EH (cell line): ENCODE measurements at regions not wholly inside any gene's neighbourhood (a gene's known extent, or its start where the extent isn't known, plus 50 kb on each side); places are given as distances from the start of the nearest gene placed in this dataset.

Source experiments
- DNase-seq: peaks from one replicate; pipeline ENCODE4 v3.0.0-alpha.2; 2015; ENCODE audit warnings: low read depth

- no peak for DNase-seq
These were observed 380.6 kb upstream of the MAP3K7 start for GRCh38 chr6:90967471-90967870.

DNA sequence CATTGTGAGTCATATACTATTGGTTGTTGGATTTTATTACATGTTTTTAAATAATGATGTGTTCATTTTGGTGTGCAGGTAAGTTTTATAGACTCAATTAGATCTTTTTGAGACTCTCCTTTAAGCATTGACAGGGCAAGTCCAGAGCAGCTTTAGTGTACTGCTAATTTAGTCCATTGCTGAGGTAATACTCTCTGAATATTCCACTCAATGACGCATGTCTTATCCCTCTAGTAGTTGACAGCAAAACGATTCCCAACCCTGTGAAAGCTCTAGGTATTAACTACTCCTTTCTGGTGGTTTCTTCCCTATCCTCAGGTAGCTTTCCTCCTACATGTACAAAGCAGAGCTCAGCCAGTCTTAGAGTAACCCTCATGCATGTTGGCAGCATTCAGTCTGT is 373.5 kb upstream of the MAP3K7 start:
- no peak for DNase-seq

DNA sequence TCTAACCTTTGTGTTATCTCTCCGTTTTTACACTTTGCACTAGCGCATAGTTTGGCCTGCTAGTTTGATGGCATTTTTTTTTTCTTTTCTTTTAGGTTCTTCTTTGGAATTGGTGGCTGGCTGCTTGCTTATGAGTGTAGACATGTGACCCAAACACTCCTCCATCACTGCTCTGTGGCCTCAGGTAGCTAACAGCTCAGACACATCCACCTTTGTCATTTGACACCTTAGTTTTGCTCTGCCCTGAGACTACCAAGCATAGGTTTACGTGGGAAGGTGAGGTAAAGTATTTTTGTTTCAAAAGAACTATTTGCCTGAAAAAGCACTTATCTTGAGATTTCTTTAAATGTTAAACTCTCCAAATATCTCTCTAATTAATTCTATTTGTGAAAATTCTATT is 368.4 kb upstream of the MAP3K7 start:
- no peak for DNase-seq

DNA sequence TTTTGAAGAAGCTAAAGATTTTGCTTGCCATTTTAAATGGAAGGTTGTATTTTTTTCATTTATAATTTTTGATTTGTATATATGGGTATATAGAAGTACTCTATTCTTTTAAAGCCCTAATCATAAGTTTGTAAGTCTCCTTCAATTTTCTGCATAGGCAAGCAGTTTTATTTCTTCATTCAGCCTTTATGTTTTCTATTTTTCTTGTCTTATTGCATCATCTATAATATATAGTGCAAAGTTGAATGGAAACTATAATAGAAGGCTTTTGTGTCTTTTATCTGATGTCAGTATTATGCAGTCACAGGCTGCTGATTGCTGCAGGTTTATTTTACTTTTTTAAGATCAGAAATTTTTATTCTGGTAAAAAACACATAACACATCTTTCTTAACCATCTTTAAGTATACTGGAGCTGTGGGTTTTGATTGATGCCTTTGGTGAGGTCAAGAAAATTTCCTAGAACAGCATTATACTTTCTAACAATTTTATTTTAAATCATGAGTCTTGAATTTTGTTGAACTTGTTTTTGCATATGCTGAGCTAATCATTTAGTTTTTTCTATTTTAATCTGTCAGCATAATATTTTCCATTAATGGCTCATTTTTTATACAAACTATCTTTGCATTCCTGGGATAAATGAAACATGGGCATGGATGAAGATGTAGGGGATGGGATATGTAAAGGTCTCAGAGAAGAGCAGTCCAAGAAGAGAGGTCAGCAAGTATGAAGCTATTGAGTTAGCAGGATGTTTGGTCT is 366.7 kb upstream of the MAP3K7 start:
- no peak for DNase-seq

DNA sequence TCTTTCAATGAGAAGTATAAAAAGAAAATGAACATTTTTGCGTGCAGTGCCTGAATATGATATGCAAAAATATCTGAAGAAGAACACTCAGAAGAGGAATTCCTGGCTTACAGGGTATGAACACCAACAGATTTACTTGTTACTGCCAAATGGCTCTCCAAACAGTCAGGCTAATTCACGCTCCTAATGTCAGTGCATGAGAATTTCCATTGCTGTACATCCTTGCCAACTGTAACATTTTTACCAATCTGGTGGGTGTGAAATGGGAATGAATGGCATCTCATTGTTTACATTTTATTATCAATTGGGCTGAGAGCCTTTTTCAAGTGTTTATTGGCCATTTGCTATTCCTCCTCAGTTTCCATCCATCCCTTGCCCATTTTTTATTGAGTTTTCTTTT is 365.3 kb upstream of the MAP3K7 start:
- DNase-seq, result no peak

DNA sequence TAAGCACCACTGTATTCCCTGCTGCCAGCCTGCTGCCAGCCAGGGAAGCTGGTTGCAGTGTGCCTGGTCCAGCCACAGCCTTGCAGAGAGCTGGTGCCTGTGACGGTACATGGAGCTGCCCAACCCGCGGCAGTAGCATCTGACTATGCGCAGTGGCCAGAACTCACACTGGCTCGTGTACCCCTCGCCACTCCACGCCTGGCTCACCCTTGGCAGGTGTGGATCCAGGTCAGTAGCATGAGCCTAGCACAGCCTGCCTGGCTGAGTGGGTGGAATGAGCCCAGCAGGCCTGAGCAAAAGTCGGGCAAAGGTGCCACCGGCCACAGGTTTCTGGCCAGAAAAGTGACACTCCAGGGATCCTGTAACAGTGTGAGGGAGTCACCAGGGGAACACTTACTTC is 361.7 kb upstream of the MAP3K7 start:
- DNase-seq, result no peak

DNA sequence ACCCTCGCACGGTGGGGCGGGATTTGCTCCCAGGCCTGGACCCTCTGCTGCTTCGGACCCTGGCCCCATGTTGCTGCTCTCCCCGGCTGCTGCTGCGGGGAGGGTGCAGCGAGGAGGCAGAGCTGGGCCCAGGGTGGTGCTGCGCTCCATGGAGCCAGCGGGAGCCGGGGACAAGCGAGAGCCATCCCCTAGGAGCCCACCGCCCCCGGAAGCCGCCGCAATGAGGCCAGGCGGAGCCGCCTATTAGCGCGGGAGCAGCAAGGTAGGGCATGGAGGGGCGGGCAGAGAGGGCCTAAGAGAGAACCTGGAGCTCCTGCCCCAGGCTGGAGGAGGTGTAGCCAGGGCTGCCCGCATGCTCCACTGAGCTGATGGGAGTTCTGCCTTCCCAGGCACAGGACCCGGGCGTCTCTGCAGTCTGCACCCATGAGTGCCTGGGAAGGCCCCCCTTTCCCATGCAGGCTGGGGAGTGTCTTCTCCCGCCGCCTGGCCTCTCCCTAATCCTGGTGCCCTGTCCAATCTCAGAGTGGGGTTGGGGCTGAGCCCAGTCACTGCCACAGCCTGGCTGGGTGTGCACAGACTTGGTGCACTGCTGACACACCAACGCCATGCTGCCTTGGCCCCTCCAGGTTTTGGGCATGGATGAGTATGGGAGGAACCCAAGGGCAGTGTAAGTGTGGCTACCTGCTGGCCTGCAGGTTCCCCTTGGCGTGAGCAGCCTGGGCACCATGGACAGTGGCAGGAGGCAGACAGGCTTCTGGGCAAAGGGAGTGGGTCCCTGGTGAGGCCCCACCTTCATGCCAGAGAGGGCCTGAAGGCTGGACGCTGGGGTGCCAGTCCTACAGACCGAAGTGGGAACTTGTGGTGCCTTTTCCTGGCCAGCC is 360.6 kb upstream of the MAP3K7 start:
- no peak for DNase-seq

DNA sequence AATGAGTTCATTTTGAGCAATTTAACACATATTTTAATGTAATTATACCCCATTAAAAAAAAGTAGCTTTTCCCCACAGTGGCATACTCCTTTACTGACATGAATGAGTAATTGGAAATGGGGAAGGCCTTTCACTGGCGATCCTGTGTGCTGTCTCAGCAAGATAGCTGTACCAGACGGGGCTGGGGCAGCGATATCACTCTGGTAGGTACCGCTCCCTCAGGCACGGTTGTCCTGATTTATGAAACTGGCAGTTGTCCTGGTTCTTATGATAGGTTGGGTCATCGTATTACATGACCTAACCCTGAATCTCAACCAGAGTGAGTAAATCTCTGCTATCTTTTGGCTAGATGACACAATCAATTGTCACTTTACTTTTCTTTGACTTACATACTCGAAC is 355.0 kb upstream of the MAP3K7 start:
- no peak for DNase-seq

DNA sequence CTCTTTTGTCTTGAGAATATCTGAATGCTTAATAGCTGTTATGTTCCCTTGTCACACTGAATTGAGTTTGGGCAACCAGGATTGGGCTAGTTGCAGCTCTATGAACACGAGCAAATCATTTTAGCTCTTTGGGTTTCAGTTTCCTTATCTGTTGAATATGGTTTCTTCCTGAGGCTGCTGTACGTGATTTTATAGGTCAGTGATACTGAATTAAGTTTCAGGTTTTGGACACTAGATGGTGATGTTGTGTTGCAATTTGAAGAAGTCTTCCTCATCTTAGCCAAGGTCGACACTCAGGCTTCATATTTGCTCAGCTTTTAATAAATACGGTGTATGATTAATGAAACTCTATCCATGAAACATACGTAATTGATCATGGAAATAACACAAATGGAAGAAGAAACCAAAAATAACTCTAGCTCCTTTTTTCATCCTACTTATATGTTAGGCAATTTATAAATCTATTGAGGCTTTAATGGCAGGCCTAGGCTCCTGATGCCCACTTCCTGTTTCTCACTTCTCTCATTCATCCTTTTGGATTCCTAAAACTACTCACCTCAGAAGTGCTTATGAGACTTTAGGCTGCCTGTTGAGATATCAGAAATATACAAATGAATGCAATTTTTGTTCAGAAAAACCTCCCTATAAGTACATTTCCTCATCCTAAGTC is 354.1 kb upstream of the MAP3K7 start:
- peak; percentile 14 for DNase-seq

DNA sequence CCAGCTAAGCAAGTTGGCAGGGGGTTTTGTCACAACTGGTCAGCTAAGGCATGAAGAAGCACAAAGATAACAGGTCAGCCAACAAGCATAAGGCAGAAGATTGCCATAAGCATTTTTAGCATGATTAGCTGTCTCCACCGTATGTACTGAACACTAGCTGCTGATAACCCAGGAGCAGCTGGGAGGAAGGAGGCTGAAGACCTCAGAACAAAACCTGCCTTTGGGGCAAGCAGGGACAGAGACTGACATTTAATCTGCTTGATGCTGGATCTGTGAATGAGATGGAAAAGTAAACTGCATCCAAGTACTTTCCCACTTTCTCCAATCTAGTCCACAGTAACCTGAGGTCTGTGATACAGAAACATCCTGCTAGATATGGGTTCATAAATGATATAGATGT is 353.0 kb upstream of the MAP3K7 start:
- DNase-seq, result no peak

- peak; percentile 15 for DNase-seq
These were observed 351.2 kb upstream of the MAP3K7 start for GRCh38 chr6:90938122-90938521.

DNA sequence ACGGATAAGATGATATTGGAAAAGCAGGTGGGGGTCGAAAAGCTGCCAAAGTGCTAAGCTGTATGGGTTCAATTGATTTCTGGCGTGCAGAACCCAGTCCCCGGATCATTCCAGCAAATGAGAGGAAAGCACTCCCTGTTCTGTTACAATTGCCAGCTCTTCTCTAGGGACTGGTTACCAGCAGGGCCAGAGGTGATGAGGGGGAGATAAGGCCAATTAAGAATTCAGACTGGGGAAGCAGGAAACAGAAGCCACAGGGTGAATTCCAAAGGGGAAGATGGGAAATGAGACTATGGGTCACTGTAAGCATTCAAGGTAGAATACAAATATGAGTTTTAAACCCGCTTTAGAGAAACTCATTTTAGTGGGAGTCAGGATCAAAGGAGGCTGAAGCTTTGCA is 349.4 kb upstream of the MAP3K7 start:
- no peak for DNase-seq

DNA sequence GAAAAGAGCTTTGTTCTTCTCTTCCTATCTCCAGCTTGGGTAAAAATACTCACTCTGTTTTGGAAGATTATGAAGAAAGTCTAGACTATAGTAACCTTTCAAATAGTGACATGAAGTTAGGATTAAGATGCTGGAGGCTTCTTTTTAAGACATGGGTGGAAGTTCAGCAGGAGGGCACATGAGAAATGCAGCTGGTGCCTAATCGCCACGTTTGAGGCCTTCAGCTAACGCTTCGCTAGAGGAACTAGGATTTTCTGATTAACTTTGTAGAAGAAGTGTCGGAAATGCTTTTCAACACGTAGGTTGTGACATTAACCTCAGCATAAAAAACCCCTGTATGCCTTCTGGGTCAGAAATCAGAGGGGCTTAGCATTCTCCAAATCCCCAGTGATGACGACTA is 348.1 kb upstream of the MAP3K7 start:
- DNase-seq, result no peak

DNA sequence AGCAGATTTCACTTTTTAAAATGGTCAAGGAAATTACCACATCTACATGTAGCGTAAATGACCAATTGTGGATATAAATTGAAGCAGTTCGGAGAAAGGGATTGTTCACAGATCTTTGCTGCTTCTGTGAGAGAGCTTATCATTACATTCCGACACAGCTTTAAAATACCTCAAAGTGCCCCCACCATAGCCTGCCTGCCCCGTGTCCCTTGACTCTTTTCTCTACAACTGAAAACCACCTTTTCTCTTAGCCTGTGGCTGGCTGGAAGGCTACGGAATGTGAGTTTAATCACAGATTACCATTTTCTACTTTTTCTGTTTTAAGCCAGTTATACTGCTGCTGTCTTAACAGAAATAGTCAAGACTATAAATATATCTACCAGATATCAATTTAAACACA is 347.2 kb upstream of the MAP3K7 start:
- no peak for DNase-seq

- no peak for DNase-seq
These were observed 345.5 kb upstream of the MAP3K7 start for GRCh38 chr6:90932351-90932750.

GRCh38 chr6:90928051-90928450 is 341.2 kb upstream of the MAP3K7 start:
- no peak for DNase-seq

- no peak for DNase-seq
These were observed 338.9 kb upstream of the MAP3K7 start for GRCh38 chr6:90925726-90926125.

- no peak for DNase-seq
These were observed 335.5 kb upstream of the MAP3K7 start for GRCh38 chr6:90922325-90922724.

- DNase-seq, result no peak
These were observed 331.5 kb upstream of the MAP3K7 start for GRCh38 chr6:90918361-90918760.

DNA sequence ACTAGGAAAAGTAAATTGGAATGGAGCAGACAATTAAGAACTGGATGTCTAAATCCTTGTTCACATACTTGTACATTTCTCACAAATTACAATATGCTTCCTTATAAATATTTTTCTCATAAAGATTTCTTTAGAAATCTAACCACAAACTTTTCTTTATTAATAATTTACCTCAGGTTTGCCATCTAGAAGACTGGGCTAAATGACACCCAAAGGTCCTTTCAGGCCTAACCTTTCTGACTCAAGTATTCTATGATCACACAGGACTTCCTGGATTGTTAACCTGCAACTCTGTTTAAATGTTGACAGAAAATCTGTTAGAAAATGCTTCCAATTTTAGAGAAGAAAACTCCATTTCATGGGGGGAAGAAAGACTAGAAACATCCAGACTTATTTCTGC is 330.5 kb upstream of the MAP3K7 start:
- DNase-seq, result no peak

DNA sequence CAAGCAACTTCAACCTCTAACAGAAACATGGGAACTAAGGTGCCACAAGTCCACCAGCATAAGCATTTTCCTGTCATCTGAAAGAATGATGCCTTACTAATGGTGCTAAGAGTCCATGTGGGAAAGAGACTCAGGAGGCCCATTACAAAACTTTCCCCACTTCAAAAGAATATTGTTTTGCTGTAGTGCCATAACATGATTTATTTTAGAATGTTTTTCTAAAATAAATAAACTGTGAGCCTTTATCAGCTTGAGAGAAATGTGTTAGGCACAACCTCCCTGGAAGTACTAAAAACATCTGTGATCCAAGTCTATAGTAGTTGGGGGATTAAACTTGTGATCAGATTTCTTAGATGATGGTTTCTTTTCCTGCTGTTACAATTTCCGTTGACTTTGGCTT is 330.1 kb upstream of the MAP3K7 start:
- no peak for DNase-seq

GRCh38 chr6:90915224-90915915 is 328.5 kb upstream of the MAP3K7 start:
- DNase-seq, result no peak
